ENCODE measurements at regions not wholly inside any gene's neighbourhood (a gene's known extent, or its start where the extent isn't known, plus 50 kb on each side); places are given as distances from the start of the nearest gene placed in this dataset.

- no peak overlapping the region for H3K9ac ChIP-seq
- no peak for TF ChIP-seq CTCF (IDR thresholded peaks at IDR 0.05)
Observed at GRCh38 chr13:48920730-48921129, 55.0 kb upstream of the FNDC3A start.

GRCh38 chr13:48923376-48923775 is 52.3 kb upstream of the FNDC3A start:
- H3K4me3 ChIP-seq (ENCODE audit: low read depth, low read length), result no peak overlapping the region
- H3K27ac ChIP-seq, result no peak overlapping the region
- H3K4me1 ChIP-seq, result no peaks in the 10 kb centered on the region
- no peak for TF ChIP-seq CTCF (IDR thresholded peaks at IDR 0.05)
- no peaks in the 10 kb centered on the region for H3K36me3 ChIP-seq (ENCODE audit: control insufficient read depth, insufficient read depth, low read length)
- H3K9me3 ChIP-seq (ENCODE audit: control insufficient read depth, low read length), result no peaks in the 10 kb centered on the region
- no peak overlapping the region for H2AFZ ChIP-seq
- H3K4me2 ChIP-seq (ENCODE audit: low read length), result no peak overlapping the region
- no peak overlapping the region for H3K9ac ChIP-seq
- H3K79me2 ChIP-seq, result no peaks in the 10 kb centered on the region
- H3K27me3 ChIP-seq (ENCODE audit: control insufficient read depth, insufficient read depth, low read length), result no peaks in the 10 kb centered on the region

More at GRCh38 chr13:48920730-48921129, 55.0 kb upstream of the FNDC3A start:
- H2AFZ ChIP-seq, result no peak overlapping the region
- no peaks in the 10 kb centered on the region for H3K27me3 ChIP-seq (ENCODE audit: control insufficient read depth, insufficient read depth, low read length)
- no peaks in the 10 kb centered on the region for H3K36me3 ChIP-seq (ENCODE audit: control insufficient read depth, insufficient read depth, low read length)
- no peak overlapping the region for H3K4me2 ChIP-seq (ENCODE audit: low read length)
- H3K27ac ChIP-seq, result no peak overlapping the region
- H3K4me1 ChIP-seq, result no peaks in the 10 kb centered on the region
- no peak overlapping the region for H3K4me3 ChIP-seq (ENCODE audit: low read depth, low read length)
- no peaks in the 10 kb centered on the region for H3K79me2 ChIP-seq
- H3K9me3 ChIP-seq (ENCODE audit: control insufficient read depth, low read length), result no peaks in the 10 kb centered on the region

- Histone ChIP-seq H2AFZ (no peak overlapping the region), H3K27ac (no peak overlapping the region), H3K36me3 (ENCODE audit: control insufficient read depth, insufficient read depth, low read length) (no peaks in the 10 kb centered on the region), H3K4me1 (no peaks in the 10 kb centered on the region), H3K27me3 (ENCODE audit: control insufficient read depth, insufficient read depth, low read length) (no peaks in the 10 kb centered on the region), H3K4me3 (ENCODE audit: low read depth, low read length) (no peak overlapping the region), H3K4me2 (ENCODE audit: low read length) (no peak overlapping the region), H3K79me2 (no peaks in the 10 kb centered on the region), H3K9ac (no peak overlapping the region), H3K9me3 (ENCODE audit: control insufficient read depth, low read length) (no peaks in the 10 kb centered on the region)
- TF ChIP-seq CTCF (IDR thresholded peaks at IDR 0.05), result no peak
Observed at GRCh38 chr13:48925001-48925400, 50.7 kb upstream of the FNDC3A start.

Data from parathyroid adenoma (tissue), 2 donors.